ENCODE measurements at regions not wholly inside any gene's neighbourhood (a gene's known extent, or its start where the extent isn't known, plus 50 kb on each side); places are given as distances from the start of the nearest gene placed in this dataset.

DNA sequence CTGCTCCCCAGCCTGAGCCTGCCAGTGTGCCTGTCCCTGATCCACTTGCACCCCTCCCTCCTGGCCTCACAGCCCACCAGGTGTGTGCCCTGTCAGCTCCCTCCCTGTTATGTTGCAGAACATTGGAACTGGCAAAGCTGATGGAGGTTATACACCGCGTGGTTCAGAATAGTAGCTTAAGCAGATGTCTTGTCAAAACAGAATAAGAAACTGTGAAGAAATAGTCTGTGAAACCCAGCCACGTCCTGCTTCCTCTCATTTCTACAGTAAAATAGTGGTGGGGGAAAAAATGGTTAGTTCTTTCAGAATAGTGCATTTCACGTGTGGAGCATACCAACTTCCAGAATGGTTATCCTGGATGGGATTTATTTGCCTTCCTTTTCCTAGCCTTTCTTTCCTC, 161.2 kb upstream of the NAV2 start:
- TF ChIP-seq, protein P1, sequence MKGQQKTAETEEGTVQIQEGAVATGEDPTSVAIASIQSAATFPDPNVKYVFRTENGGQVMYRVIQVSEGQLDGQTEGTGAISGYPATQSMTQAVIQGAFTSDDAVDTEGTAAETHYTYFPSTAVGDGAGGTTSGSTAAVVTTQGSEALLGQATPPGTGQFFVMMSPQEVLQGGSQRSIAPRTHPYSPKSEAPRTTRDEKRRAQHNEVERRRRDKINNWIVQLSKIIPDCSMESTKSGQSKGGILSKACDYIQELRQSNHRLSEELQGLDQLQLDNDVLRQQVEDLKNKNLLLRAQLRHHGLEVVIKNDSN (IDR thresholded peaks at IDR 0.05): no peak
- TF ChIP-seq EP300 (IDR thresholded peaks at IDR 0.05; ENCODE audit: borderline replicate concordance): no peak
- no peak for TF ChIP-seq NFIC (IDR thresholded peaks at IDR 0.05)
- no peak for TF ChIP-seq FOXM1 (IDR thresholded peaks at IDR 0.05; ENCODE audit: borderline replicate concordance, low read depth)
- TF ChIP-seq TEAD4 (IDR thresholded peaks at IDR 0.05): no peak
- TF ChIP-seq, protein P2, sequence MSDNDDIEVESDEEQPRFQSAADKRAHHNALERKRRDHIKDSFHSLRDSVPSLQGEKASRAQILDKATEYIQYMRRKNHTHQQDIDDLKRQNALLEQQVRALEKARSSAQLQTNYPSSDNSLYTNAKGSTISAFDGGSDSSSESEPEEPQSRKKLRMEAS (IDR thresholded peaks at IDR 0.05): no peak
- TF ChIP-seq EGR1 (IDR thresholded peaks at IDR 0.05): no peak
- TF ChIP-seq, protein P3, sequence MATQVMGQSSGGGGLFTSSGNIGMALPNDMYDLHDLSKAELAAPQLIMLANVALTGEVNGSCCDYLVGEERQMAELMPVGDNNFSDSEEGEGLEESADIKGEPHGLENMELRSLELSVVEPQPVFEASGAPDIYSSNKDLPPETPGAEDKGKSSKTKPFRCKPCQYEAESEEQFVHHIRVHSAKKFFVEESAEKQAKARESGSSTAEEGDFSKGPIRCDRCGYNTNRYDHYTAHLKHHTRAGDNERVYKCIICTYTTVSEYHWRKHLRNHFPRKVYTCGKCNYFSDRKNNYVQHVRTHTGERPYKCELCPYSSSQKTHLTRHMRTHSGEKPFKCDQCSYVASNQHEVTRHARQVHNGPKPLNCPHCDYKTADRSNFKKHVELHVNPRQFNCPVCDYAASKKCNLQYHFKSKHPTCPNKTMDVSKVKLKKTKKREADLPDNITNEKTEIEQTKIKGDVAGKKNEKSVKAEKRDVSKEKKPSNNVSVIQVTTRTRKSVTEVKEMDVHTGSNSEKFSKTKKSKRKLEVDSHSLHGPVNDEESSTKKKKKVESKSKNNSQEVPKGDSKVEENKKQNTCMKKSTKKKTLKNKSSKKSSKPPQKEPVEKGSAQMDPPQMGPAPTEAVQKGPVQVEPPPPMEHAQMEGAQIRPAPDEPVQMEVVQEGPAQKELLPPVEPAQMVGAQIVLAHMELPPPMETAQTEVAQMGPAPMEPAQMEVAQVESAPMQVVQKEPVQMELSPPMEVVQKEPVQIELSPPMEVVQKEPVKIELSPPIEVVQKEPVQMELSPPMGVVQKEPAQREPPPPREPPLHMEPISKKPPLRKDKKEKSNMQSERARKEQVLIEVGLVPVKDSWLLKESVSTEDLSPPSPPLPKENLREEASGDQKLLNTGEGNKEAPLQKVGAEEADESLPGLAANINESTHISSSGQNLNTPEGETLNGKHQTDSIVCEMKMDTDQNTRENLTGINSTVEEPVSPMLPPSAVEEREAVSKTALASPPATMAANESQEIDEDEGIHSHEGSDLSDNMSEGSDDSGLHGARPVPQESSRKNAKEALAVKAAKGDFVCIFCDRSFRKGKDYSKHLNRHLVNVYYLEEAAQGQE (IDR thresholded peaks at IDR 0.05; ENCODE audit: low read depth): no peak
- no peak for TF ChIP-seq YY1 (IDR thresholded peaks at IDR 0.05; ENCODE audit: low read depth)
- no peak for TF ChIP-seq ZBTB7A (IDR thresholded peaks at IDR 0.05; ENCODE audit: low read depth)
- TF ChIP-seq TAF1 (IDR thresholded peaks at IDR 0.05; ENCODE audit: low read depth): no peak
- TF ChIP-seq RAD21 (IDR thresholded peaks at IDR 0.05; ENCODE audit: low read depth): no peak
- TF ChIP-seq TCF12 (IDR thresholded peaks at IDR 0.05; ENCODE audit: low read depth): no peak

DNA sequence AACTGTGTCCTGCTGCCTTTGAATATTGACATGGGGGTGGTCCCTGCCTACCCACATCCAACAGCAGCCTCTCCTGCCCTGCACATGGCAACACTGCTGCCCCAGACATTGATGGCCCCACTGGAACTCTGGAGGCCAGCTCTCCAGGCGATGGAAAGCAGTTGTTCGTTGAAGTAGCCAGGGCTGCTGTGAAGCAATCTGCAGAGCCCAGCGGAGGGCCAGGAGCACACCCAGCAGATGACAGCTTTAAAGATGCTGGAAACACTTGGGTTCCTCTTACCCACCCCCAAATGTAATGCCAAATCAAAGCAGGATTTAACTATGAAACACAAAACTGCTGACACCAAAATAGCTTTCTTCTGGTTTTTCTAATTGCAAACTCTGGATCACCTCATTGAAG, 165.6 kb upstream of the NAV2 start:
- TF ChIP-seq EP300 (IDR thresholded peaks at IDR 0.05; ENCODE audit: borderline replicate concordance) (no peak), TAF1 (IDR thresholded peaks at IDR 0.05; ENCODE audit: low read depth) (no peak), YY1 (IDR thresholded peaks at IDR 0.05; ENCODE audit: low read depth) (no peak), FOXM1 (IDR thresholded peaks at IDR 0.05; ENCODE audit: borderline replicate concordance, low read depth) (no peak), RAD21 (IDR thresholded peaks at IDR 0.05; ENCODE audit: low read depth) (no peak), CREB1 (IDR thresholded peaks at IDR 0.05; ENCODE audit: low read depth) (no peak), EGR1 (IDR thresholded peaks at IDR 0.05) (no peak), TEAD4 (IDR thresholded peaks at IDR 0.05) (no peak), CEBPB (IDR thresholded peaks at IDR 0.05) (no peak), ZBTB7A (IDR thresholded peaks at IDR 0.05; ENCODE audit: low read depth) (no peak)
- TF ChIP-seq, protein P1 (IDR thresholded peaks at IDR 0.05): no peak
- TF ChIP-seq, protein P2 (IDR thresholded peaks at IDR 0.05): no peak

DNA sequence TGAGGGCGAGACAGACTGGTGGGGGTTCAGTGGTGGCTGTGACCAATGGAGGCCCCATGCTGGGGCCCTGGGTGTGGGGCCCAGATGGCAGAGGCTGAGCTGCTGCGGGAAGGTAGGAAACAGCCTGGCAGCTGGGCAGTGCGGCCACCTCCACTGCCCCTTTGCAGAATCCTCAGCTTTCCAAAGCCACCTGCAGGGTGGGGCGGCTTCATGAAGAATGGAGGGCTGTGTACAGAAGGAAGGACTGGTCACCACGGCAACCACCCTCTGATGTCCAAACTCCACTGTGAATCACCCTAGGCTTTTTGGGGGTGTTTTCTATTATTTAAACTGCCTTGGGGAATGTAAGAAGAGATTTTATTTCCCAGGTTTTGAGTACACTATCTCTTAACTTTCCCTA, 166.3 kb upstream of the NAV2 start:
- TF ChIP-seq ZBTB7A (IDR thresholded peaks at IDR 0.05; ENCODE audit: low read depth) (no peak), TAF1 (IDR thresholded peaks at IDR 0.05; ENCODE audit: low read depth) (no peak)

DNA sequence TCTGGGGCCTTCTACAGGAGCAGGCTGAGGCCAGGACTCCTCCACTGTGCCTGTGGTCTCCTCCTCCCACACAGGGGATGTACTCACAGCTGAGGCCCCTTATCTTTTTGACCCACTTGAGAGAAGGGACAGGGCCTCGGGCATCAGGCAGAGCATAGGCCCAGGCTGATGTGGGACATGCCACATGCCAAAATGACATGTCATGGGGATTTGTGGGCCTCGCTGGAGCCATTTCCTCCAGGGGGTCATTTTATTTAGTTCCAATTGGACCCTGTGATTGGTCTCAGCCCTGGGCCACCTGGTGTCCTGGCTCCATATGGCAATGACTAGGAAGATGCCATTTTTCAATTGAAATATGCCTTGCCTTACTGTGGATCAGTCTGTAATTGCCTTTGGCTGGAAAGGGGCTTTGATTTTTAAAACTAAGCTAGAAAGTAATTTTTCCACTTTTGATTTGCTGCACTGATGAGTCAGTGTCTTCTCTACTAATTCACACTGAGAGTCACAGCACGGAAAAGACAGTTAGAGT, 171.1 kb upstream of the NAV2 start:
- TF ChIP-seq TAF1 (IDR thresholded peaks at IDR 0.05; ENCODE audit: low read depth) (no peak), ZBTB7A (IDR thresholded peaks at IDR 0.05; ENCODE audit: low read depth) (no peak), EP300 (IDR thresholded peaks at IDR 0.05; ENCODE audit: borderline replicate concordance) (no peak), FOXM1 (IDR thresholded peaks at IDR 0.05; ENCODE audit: borderline replicate concordance, low read depth) (no peak), TEAD4 (IDR thresholded peaks at IDR 0.05) (no peak), EGR1 (IDR thresholded peaks at IDR 0.05) (no peak)

DNA sequence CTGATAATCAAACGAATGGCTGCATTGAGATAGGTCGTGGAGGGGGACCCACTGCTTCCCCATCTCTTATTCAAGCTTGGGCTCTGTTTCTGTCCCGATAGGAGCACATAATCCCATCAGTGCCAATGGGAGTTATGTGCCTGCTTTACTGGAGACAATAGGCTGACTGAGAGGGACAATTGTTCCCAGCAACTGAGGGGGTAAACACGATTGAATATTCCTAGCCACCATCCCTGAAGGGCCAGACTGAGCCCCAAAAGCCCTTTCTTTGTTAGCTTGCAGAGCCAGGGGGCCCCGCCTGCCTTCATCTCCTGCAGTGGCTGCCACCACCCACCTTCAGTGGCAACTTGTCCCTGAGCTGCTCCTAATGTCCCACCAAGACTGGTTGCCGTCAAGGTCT, 172.8 kb upstream of the NAV2 start:
- TF ChIP-seq FOXM1 (IDR thresholded peaks at IDR 0.05; ENCODE audit: borderline replicate concordance, low read depth): no peak
- TF ChIP-seq CEBPB (IDR thresholded peaks at IDR 0.05): no peak
- TF ChIP-seq, protein P2 (IDR thresholded peaks at IDR 0.05): no peak
- TF ChIP-seq YY1 (IDR thresholded peaks at IDR 0.05; ENCODE audit: low read depth): no peak
- TF ChIP-seq, protein P3 (IDR thresholded peaks at IDR 0.05; ENCODE audit: low read depth): no peak
- TF ChIP-seq TAF1 (IDR thresholded peaks at IDR 0.05; ENCODE audit: low read depth): no peak
- TF ChIP-seq EP300 (IDR thresholded peaks at IDR 0.05; ENCODE audit: borderline replicate concordance): no peak
- no peak for TF ChIP-seq ZBTB7A (IDR thresholded peaks at IDR 0.05; ENCODE audit: low read depth)
- TF ChIP-seq TCF12 (IDR thresholded peaks at IDR 0.05; ENCODE audit: low read depth): no peak
- no peak for TF ChIP-seq TEAD4 (IDR thresholded peaks at IDR 0.05)
- TF ChIP-seq, protein P1 (IDR thresholded peaks at IDR 0.05): no peak
- TF ChIP-seq EGR1 (IDR thresholded peaks at IDR 0.05): no peak
- no peak for TF ChIP-seq NFIC (IDR thresholded peaks at IDR 0.05)
- no peak for TF ChIP-seq RAD21 (IDR thresholded peaks at IDR 0.05; ENCODE audit: low read depth)
- TF ChIP-seq CREB1 (IDR thresholded peaks at IDR 0.05; ENCODE audit: low read depth): no peak

All from Ishikawa (cell line).